ENCODE measurements at regions not wholly inside any gene's neighbourhood (a gene's known extent, or its start where the extent isn't known, plus 50 kb on each side); places are given as distances from the start of the nearest gene placed in this dataset.

GRCh38 chr12:88973998-88974397 is 378.3 kb downstream of the DUSP6 start:
- Histone ChIP-seq H3K4me3 (ENCODE audit: low read depth, low read length) (no peak overlapping the region), H4K91ac (ENCODE audit: low read depth, low read length) (no peak overlapping the region), H2BK120ac (ENCODE audit: insufficient read depth, low read length, poor library complexity) (no peak overlapping the region), H3K36me3 (ENCODE audit: control insufficient read depth in 1 of 2, insufficient read depth in 2 of 2, low read length in 2 of 2) (no peaks in the 10 kb centered on the region), H3K4ac (ENCODE audit: low read depth, low read length) (no peak overlapping the region), H2BK5ac (ENCODE audit: low read depth, low read length, poor library complexity) (no peak overlapping the region), H3K79me2 (ENCODE audit: control insufficient read depth, insufficient read depth, low read length, poor library complexity) (no peaks in the 10 kb centered on the region), H3K4me1 (ENCODE audit: control insufficient read depth in 1 of 2, insufficient read depth in 2 of 2, low read length in 2 of 2) (no peaks in the 10 kb centered on the region), H3K79me1 (ENCODE audit: low read length) (no peaks in the 10 kb centered on the region), H2BK12ac (ENCODE audit: low read length) (no peak overlapping the region), H3K9ac (ENCODE audit: low read length) (no peak overlapping the region), H3K23ac (ENCODE audit: low read length) (no peak overlapping the region), H3K27ac (ENCODE audit: low read depth, low read length) (no peak overlapping the region), H3K4me2 (ENCODE audit: low read length) (no peak overlapping the region), H4K12ac (ENCODE audit: low read depth, low read length) (no peak overlapping the region), H4K8ac (ENCODE audit: low read depth, low read length) (no peak overlapping the region), H3K18ac (ENCODE audit: low read length) (no peak overlapping the region), H2AK5ac (ENCODE audit: low read length) (no peak overlapping the region), H3K27me3 (ENCODE audit: insufficient read depth, low read length) (no peaks in the 10 kb centered on the region), H2AFZ (ENCODE audit: insufficient read depth, low read length, poor library complexity) (no peak overlapping the region), H3K14ac (ENCODE audit: low read length) (no peak overlapping the region), H3K9me3 (ENCODE audit: insufficient read depth, low read depth, low read length) (no peaks in the 10 kb centered on the region)
- WGBS (ENCODE audit: extremely low coverage, insufficient coverage, insufficient read length), result no CpG with 5 or more reads among the region's 1 CpG
- no peak for DNase-seq

GRCh38 chr12:88970740-88971139 is 381.6 kb downstream of the DUSP6 start:
- H4K8ac ChIP-seq (ENCODE audit: low read depth, low read length), result no peak overlapping the region
- H3K4me2 ChIP-seq (ENCODE audit: low read length), result no peak overlapping the region
- H3K9me3 ChIP-seq (ENCODE audit: insufficient read depth, low read depth, low read length), result no peaks in the 10 kb centered on the region
- no peak overlapping the region for H3K14ac ChIP-seq (ENCODE audit: low read length)
- no peak overlapping the region for H4K91ac ChIP-seq (ENCODE audit: low read depth, low read length)
- no peaks in the 10 kb centered on the region for H3K27me3 ChIP-seq (ENCODE audit: insufficient read depth, low read length)
- H3K79me1 ChIP-seq (ENCODE audit: low read length), result no peaks in the 10 kb centered on the region
- H4K12ac ChIP-seq (ENCODE audit: low read depth, low read length), result no peak overlapping the region
- H2AFZ ChIP-seq (ENCODE audit: insufficient read depth, low read length, poor library complexity), result no peak overlapping the region
- WGBS (ENCODE audit: extremely low coverage, insufficient coverage, insufficient read length), result no CpG with 5 or more reads among the region's 1 CpG
- H3K4me3 ChIP-seq (ENCODE audit: low read depth, low read length), result no peak overlapping the region
- H2BK5ac ChIP-seq (ENCODE audit: low read depth, low read length, poor library complexity), result no peak overlapping the region
- H2AK5ac ChIP-seq (ENCODE audit: low read length), result no peak overlapping the region
- H2BK12ac ChIP-seq (ENCODE audit: low read length), result no peak overlapping the region
- H3K79me2 ChIP-seq (ENCODE audit: control insufficient read depth, insufficient read depth, low read length, poor library complexity), result no peaks in the 10 kb centered on the region
- H3K9ac ChIP-seq (ENCODE audit: low read length), result no peak overlapping the region
- no peak overlapping the region for H3K27ac ChIP-seq (ENCODE audit: low read depth, low read length)
- no peaks in the 10 kb centered on the region for H3K4me1 ChIP-seq (ENCODE audit: control insufficient read depth in 1 of 2, insufficient read depth in 2 of 2, low read length in 2 of 2)
- no peak for DNase-seq
- no peak overlapping the region for H3K23ac ChIP-seq (ENCODE audit: low read length)
- H3K4ac ChIP-seq (ENCODE audit: low read depth, low read length), result no peak overlapping the region
- no peak overlapping the region for H3K18ac ChIP-seq (ENCODE audit: low read length)
- no peaks in the 10 kb centered on the region for H3K36me3 ChIP-seq (ENCODE audit: control insufficient read depth in 1 of 2, insufficient read depth in 2 of 2, low read length in 2 of 2)
- no peak overlapping the region for H2BK120ac ChIP-seq (ENCODE audit: insufficient read depth, low read length, poor library complexity)

GRCh38 chr12:88969127-88969526 is 383.2 kb downstream of the DUSP6 start:
- H3K4me1 ChIP-seq (ENCODE audit: control insufficient read depth in 1 of 2, insufficient read depth in 2 of 2, low read length in 2 of 2), result no peaks in the 10 kb centered on the region
- no peaks in the 10 kb centered on the region for H3K9me3 ChIP-seq (ENCODE audit: insufficient read depth, low read depth, low read length)
- no peaks in the 10 kb centered on the region for H3K36me3 ChIP-seq (ENCODE audit: control insufficient read depth in 1 of 2, insufficient read depth in 2 of 2, low read length in 2 of 2)
- H4K12ac ChIP-seq (ENCODE audit: low read depth, low read length), result no peak overlapping the region
- no peak overlapping the region for H3K18ac ChIP-seq (ENCODE audit: low read length)
- no peak overlapping the region for H3K27ac ChIP-seq (ENCODE audit: low read depth, low read length)
- no peak overlapping the region for H3K4me2 ChIP-seq (ENCODE audit: low read length)
- no peak overlapping the region for H2BK120ac ChIP-seq (ENCODE audit: insufficient read depth, low read length, poor library complexity)
- no peaks in the 10 kb centered on the region for H3K27me3 ChIP-seq (ENCODE audit: insufficient read depth, low read length)
- H2AK5ac ChIP-seq (ENCODE audit: low read length), result no peak overlapping the region
- no peaks in the 10 kb centered on the region for H3K79me1 ChIP-seq (ENCODE audit: low read length)
- no peaks in the 10 kb centered on the region for H3K79me2 ChIP-seq (ENCODE audit: control insufficient read depth, insufficient read depth, low read length, poor library complexity)
- DNase-seq, result no peak
- H2BK12ac ChIP-seq (ENCODE audit: low read length), result no peak overlapping the region
- no peak overlapping the region for H3K4me3 ChIP-seq (ENCODE audit: low read depth, low read length)
- no peak overlapping the region for H4K8ac ChIP-seq (ENCODE audit: low read depth, low read length)
- H3K23ac ChIP-seq (ENCODE audit: low read length), result peak overlapping the region; percentile 98
- no peak overlapping the region for H2BK5ac ChIP-seq (ENCODE audit: low read depth, low read length, poor library complexity)
- H4K91ac ChIP-seq (ENCODE audit: low read depth, low read length), result no peak overlapping the region
- H3K4ac ChIP-seq (ENCODE audit: low read depth, low read length), result no peak overlapping the region
- WGBS (ENCODE audit: extremely low coverage, insufficient coverage, insufficient read length), result no CpG with 5 or more reads among the region's 5 CpGs
- no peak overlapping the region for H2AFZ ChIP-seq (ENCODE audit: insufficient read depth, low read length, poor library complexity)
- no peak overlapping the region for H3K9ac ChIP-seq (ENCODE audit: low read length)
- no peak overlapping the region for H3K14ac ChIP-seq (ENCODE audit: low read length)

GRCh38 chr12:88960213-88960878 is 380.1 kb upstream of the KITLG start:
- Histone ChIP-seq H3K4ac (ENCODE audit: low read depth, low read length) (no peak overlapping the region), H3K14ac (ENCODE audit: low read length) (no peak overlapping the region), H3K4me1 (ENCODE audit: control insufficient read depth in 1 of 2, insufficient read depth in 2 of 2, low read length in 2 of 2) (no peaks in the 10 kb centered on the region), H3K79me1 (ENCODE audit: low read length) (no peaks in the 10 kb centered on the region), H3K36me3 (ENCODE audit: control insufficient read depth in 1 of 2, insufficient read depth in 2 of 2, low read length in 2 of 2) (no peaks in the 10 kb centered on the region), H4K91ac (ENCODE audit: low read depth, low read length) (no peak overlapping the region), H3K4me2 (ENCODE audit: low read length) (no peak overlapping the region), H3K27ac (ENCODE audit: low read depth, low read length) (no peak overlapping the region), H3K18ac (ENCODE audit: low read length) (no peak overlapping the region), H2BK120ac (ENCODE audit: insufficient read depth, low read length, poor library complexity) (no peak overlapping the region), H3K27me3 (ENCODE audit: insufficient read depth, low read length) (no peaks in the 10 kb centered on the region), H4K8ac (ENCODE audit: low read depth, low read length) (no peak overlapping the region), H2BK12ac (ENCODE audit: low read length) (no peak overlapping the region), H3K79me2 (ENCODE audit: control insufficient read depth, insufficient read depth, low read length, poor library complexity) (no peaks in the 10 kb centered on the region), H3K4me3 (ENCODE audit: low read depth, low read length) (no peak overlapping the region), H3K9ac (ENCODE audit: low read length) (no peak overlapping the region), H3K23ac (ENCODE audit: low read length) (no peak overlapping the region), H3K9me3 (ENCODE audit: insufficient read depth, low read depth, low read length) (no peaks in the 10 kb centered on the region), H4K12ac (ENCODE audit: low read depth, low read length) (no peak overlapping the region), H2AFZ (ENCODE audit: insufficient read depth, low read length, poor library complexity) (no peak overlapping the region), H2AK5ac (ENCODE audit: low read length) (no peak overlapping the region), H2BK5ac (ENCODE audit: low read depth, low read length, poor library complexity) (no peak overlapping the region)
- WGBS (ENCODE audit: extremely low coverage, insufficient coverage, insufficient read length), result no CpG with 5 or more reads among the region's 2 CpGs
- DNase-seq, result peak in 1 of 2 donors; percentile 42

All from trophoblast cell (in vitro differentiated cells and primary cell).